ENCODE measurements at regions not wholly inside any gene's neighbourhood (a gene's known extent, or its start where the extent isn't known, plus 50 kb on each side); places are given as distances from the start of the nearest gene placed in this dataset.

DNA sequence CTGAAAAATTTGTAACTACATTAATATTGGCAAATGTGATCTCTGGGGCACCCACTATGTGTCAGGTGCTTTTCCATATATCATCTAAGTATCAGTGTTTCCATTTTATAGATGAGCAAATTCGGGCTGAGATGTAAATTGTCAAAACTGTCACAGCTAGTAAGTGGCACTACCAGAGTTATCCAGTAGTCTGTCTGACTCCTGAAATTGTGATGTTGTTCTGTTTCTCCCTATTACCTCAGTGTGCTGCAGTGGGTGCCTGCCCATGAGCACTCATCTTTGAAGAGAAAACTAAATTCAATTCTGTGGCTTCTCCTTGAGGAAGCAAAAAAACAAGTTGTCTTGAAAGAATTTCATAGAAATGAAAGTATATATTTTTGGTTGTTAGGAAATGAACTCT, 467.4 kb upstream of the FANCL start:
- H3K4me1 Mint-ChIP-seq (ENCODE audit: unreplicated experiment) = peaks cover 4% of the 10 kb centered on the region
- no peak overlapping the region for H3K27ac Mint-ChIP-seq (ENCODE audit: unreplicated experiment)
- no peaks in the 10 kb centered on the region for H3K9me3 Mint-ChIP-seq (ENCODE audit: unreplicated experiment)
- no peaks in the 10 kb centered on the region for H3K36me3 Mint-ChIP-seq (ENCODE audit: low read depth, unreplicated experiment)
- TF ChIP-seq, protein P1, sequence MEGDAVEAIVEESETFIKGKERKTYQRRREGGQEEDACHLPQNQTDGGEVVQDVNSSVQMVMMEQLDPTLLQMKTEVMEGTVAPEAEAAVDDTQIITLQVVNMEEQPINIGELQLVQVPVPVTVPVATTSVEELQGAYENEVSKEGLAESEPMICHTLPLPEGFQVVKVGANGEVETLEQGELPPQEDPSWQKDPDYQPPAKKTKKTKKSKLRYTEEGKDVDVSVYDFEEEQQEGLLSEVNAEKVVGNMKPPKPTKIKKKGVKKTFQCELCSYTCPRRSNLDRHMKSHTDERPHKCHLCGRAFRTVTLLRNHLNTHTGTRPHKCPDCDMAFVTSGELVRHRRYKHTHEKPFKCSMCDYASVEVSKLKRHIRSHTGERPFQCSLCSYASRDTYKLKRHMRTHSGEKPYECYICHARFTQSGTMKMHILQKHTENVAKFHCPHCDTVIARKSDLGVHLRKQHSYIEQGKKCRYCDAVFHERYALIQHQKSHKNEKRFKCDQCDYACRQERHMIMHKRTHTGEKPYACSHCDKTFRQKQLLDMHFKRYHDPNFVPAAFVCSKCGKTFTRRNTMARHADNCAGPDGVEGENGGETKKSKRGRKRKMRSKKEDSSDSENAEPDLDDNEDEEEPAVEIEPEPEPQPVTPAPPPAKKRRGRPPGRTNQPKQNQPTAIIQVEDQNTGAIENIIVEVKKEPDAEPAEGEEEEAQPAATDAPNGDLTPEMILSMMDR (IDR thresholded peaks at IDR 0.05; ENCODE audit: unreplicated experiment) = peak; percentile 42
- peaks cover 2% of the 10 kb centered on the region for H3K27me3 Mint-ChIP-seq (ENCODE audit: unreplicated experiment)
- no peak overlapping the region for H3K4me3 Mint-ChIP-seq (ENCODE audit: unreplicated experiment)
- DNase-seq (ENCODE audit: low spot score) = no peak

DNA sequence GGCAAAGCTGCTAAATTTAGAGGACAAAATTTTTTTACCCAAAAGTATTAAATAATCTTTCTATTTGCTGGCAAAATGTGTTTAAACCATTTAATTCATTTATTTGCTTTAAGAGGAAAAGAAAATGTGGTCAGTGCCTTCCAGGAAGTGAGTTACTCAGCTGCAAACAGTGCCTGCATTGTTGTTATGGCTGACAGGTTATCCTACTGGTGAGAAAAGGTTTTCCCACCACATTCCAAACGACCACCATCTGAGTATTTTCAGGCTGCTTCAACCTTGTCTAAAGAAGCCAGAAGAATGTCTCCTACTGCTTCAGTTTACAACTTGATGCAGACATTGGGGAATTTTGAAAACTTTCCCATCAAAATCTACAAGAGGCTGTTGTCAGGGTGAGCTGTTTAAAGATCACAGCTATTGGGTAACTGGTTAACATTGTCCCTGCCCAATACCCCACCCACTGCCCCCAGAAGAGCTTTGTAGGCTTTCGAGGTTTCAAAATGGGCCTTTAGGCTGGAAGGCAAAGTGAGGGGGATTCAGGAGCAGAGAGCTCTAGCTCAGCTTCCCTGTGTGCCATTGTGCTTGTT, 461.3 kb upstream of the FANCL start:
- H3K9me3 Mint-ChIP-seq (ENCODE audit: unreplicated experiment) = no peaks in the 10 kb centered on the region
- H3K36me3 Mint-ChIP-seq (ENCODE audit: low read depth, unreplicated experiment) = no peaks in the 10 kb centered on the region
- H3K27ac Mint-ChIP-seq (ENCODE audit: unreplicated experiment) = no peak overlapping the region
- DNase-seq (ENCODE audit: low spot score) = no peak
- TF ChIP-seq, protein P1 (IDR thresholded peaks at IDR 0.05; ENCODE audit: unreplicated experiment) = no peak
- H3K4me1 Mint-ChIP-seq (ENCODE audit: unreplicated experiment) = peaks cover 3% of the 10 kb centered on the region
- peaks cover 2% of the 10 kb centered on the region for H3K27me3 Mint-ChIP-seq (ENCODE audit: unreplicated experiment)
- H3K4me3 Mint-ChIP-seq (ENCODE audit: unreplicated experiment) = no peak overlapping the region

DNA sequence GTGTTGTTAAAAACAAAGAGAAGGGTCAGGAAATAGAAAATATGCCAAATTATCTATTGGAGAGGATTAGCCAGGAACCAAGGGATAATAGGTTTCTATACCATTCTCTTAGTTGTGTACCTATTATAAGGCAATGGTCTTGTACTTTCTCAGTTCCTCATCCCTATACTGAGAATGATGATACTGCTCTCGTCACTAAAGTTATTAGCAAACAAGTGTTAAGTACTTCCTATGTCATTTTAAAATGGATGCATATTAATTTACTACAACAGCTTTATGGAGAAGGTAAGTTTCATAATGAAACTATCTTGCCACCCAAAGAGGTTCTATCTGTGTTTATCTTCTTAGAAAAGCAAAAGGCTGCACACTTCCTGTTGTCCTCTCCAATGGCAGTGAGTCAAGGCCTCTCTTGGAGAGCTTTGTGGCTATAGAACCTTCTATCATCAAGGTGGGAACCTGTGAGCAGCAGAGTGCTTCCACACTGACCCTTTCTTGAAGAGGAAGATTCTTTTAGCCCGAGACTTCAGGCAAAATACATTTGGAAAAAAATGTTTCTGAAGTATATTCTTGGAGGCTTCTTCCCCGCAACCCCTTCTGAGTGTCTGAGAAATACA, 460.7 kb upstream of the FANCL start:
- Mint-ChIP-seq H3K27ac (ENCODE audit: unreplicated experiment) (no peak overlapping the region), H3K9me3 (ENCODE audit: unreplicated experiment) (no peaks in the 10 kb centered on the region), H3K4me1 (ENCODE audit: unreplicated experiment) (peaks cover 3% of the 10 kb centered on the region), H3K36me3 (ENCODE audit: low read depth, unreplicated experiment) (no peaks in the 10 kb centered on the region), H3K4me3 (ENCODE audit: unreplicated experiment) (no peak overlapping the region), H3K27me3 (ENCODE audit: unreplicated experiment) (peaks cover 2% of the 10 kb centered on the region)
- no peak for DNase-seq (ENCODE audit: low spot score)
- TF ChIP-seq, protein P1 (IDR thresholded peaks at IDR 0.05; ENCODE audit: unreplicated experiment) = no peak

DNA sequence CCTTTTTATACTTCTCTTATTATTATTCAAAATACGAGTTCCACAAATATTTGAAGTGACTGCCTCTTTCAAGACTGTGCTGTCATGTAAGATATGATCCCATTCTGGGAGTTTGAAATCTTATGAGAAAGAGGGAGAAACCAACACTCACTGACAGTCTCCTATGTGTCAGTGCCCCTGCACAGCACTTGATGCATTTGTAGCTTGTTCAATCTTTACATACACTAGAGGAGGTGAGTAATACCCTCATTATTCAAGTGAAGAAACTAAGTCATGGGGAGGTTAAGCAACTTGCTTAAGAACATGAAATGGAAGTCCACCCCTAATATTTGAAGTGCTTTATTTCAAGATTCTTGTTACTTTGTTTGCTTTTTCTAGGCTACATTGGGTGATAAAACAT, 459.5 kb upstream of the FANCL start:
- Mint-ChIP-seq H3K27ac (ENCODE audit: unreplicated experiment) (no peak overlapping the region), H3K4me1 (ENCODE audit: unreplicated experiment) (peaks cover 3% of the 10 kb centered on the region), H3K4me3 (ENCODE audit: unreplicated experiment) (no peak overlapping the region), H3K27me3 (ENCODE audit: unreplicated experiment) (no peaks in the 10 kb centered on the region), H3K36me3 (ENCODE audit: low read depth, unreplicated experiment) (no peaks in the 10 kb centered on the region), H3K9me3 (ENCODE audit: unreplicated experiment) (no peaks in the 10 kb centered on the region)
- no peak for DNase-seq (ENCODE audit: low spot score)
- TF ChIP-seq, protein P1 (IDR thresholded peaks at IDR 0.05; ENCODE audit: unreplicated experiment) = no peak

DNA sequence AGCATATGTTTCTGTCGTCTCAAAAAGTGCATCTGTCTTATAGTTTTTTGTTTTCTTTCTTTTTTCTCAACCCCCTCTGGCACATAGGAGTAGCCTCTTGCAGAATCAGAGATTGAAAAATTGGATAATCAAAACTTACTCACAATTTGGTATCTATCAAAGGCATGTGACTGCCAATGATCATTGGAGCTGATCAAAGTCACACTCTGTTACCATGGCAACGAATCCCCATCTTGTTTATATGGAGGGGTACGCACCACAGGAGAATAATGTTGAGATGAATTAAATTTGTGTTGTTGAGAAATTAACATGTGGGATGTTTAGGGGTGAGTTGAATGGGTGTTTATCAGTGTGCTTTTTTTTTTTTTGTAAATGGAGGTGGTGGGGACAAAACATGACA, 458.3 kb upstream of the FANCL start:
- TF ChIP-seq, protein P1 (IDR thresholded peaks at IDR 0.05; ENCODE audit: unreplicated experiment) = no peak
- no peaks in the 10 kb centered on the region for H3K27me3 Mint-ChIP-seq (ENCODE audit: unreplicated experiment)

More for the DNA sequence above, 458.3 kb upstream of the FANCL start:
- H3K27ac Mint-ChIP-seq (ENCODE audit: unreplicated experiment) = no peak overlapping the region
- peaks cover 3% of the 10 kb centered on the region for H3K4me1 Mint-ChIP-seq (ENCODE audit: unreplicated experiment)
- DNase-seq (ENCODE audit: low spot score) = no peak
- no peaks in the 10 kb centered on the region for H3K9me3 Mint-ChIP-seq (ENCODE audit: unreplicated experiment)
- H3K4me3 Mint-ChIP-seq (ENCODE audit: unreplicated experiment) = no peak overlapping the region
- no peaks in the 10 kb centered on the region for H3K36me3 Mint-ChIP-seq (ENCODE audit: low read depth, unreplicated experiment)
